Activated T-cell treated with anti-CD3 and anti-CD28 coated beads, Interleukin-2, amount 50 U/mL, for 72 hours (primary cell): ENCODE measurements at regions not wholly inside any gene's neighbourhood (a gene's known extent, or its start where the extent isn't known, plus 50 kb on each side); places are given as distances from the start of the nearest gene placed in this dataset.

Experiments used
- ATAC-seq, 2 donors: fragments of 150-1000 bp; cut with Tn5 transposase; replicated peaks in 1 of 2; 2 replicates each; pipeline ENCODE4 v1.10.0; 2021; ENCODE audit warnings: moderate library complexity in 2 of 2, mild to moderate bottlenecking in 1 of 2
- DNase-seq, 2 donors: peaks; one replicate each; pipeline ENCODE4 v3.0.0; 2021 to 2022; ENCODE audit warnings: mixed read lengths in 1 of 2
- H3K27ac Mint-ChIP-seq: one replicate; pipeline ENCODE4 v1.8.0; 2022; ENCODE audit warnings: mild to moderate bottlenecking, moderate library complexity, mixed read lengths
- H3K27me3 Mint-ChIP-seq: one replicate; pipeline ENCODE4 v1.8.0; 2022; ENCODE audit warnings: low read depth, mixed read lengths
- H3K36me3 Mint-ChIP-seq, 2 donors: one replicate each; pipeline ENCODE4 v1.8.0; 2022; ENCODE audit warnings: mixed read lengths in 2 of 2, mild to moderate bottlenecking in 1 of 2; ENCODE audit not compliant: insufficient read depth in 2 of 2
- H3K4me1 Mint-ChIP-seq: one replicate; pipeline ENCODE4 v1.8.0; 2022; ENCODE audit warnings: low read depth, mixed read lengths
- H3K4me3 Mint-ChIP-seq, 2 donors: one replicate each; pipeline ENCODE4 v1.8.0; 2022; ENCODE audit warnings: mild to moderate bottlenecking in 2 of 2, mixed read lengths in 2 of 2, moderate library complexity in 2 of 2
- H3K9me3 Mint-ChIP-seq, 2 donors: one replicate each; pipeline ENCODE4 v1.8.0; 2022; ENCODE audit warnings: mixed read lengths in 2 of 2

DNA sequence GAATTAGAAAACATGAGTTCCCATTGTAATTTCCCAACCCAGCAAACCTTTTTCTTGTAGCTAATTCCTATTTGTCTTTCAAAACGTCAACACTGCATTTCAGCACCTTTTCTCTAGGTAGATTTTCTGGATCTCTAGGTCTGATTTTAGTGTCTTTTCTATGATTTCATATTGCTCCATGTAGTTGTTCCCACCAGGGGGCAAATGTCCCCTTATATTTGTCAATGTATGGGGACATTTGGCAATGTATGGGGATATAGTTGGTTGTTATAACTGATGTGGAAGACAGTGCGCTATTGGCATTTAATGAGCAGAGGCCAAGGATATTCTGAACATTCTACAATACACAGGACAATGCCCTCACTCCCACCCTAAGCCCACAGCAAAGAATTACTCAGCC, 273.9 kb upstream of the ADRA1B start:
- Mint-ChIP-seq H3K9me3 (no peaks in the 10 kb centered on the region), H3K27ac (no peak overlapping the region)

GRCh38 chr5:159644053-159644452, 272.2 kb upstream of the ADRA1B start:
- no peaks in the 10 kb centered on the region for H3K9me3 Mint-ChIP-seq
- H3K36me3 Mint-ChIP-seq = no peaks in the 10 kb centered on the region
- peaks cover 15% of the 10 kb centered on the region for H3K27me3 Mint-ChIP-seq
- ATAC-seq (no peak), DNase-seq (no peak)
- no peak overlapping the region for H3K4me3 Mint-ChIP-seq
- H3K4me1 Mint-ChIP-seq = no peaks in the 10 kb centered on the region
- H3K27ac Mint-ChIP-seq = no peak overlapping the region

More for the DNA sequence above, 273.9 kb upstream of the ADRA1B start:
- ATAC-seq (no peak), DNase-seq (no peak)
- H3K36me3 Mint-ChIP-seq = no peaks in the 10 kb centered on the region
- no peak overlapping the region for H3K4me3 Mint-ChIP-seq
- no peaks in the 10 kb centered on the region for H3K4me1 Mint-ChIP-seq
- peaks cover 16% of the 10 kb centered on the region for H3K27me3 Mint-ChIP-seq

DNA sequence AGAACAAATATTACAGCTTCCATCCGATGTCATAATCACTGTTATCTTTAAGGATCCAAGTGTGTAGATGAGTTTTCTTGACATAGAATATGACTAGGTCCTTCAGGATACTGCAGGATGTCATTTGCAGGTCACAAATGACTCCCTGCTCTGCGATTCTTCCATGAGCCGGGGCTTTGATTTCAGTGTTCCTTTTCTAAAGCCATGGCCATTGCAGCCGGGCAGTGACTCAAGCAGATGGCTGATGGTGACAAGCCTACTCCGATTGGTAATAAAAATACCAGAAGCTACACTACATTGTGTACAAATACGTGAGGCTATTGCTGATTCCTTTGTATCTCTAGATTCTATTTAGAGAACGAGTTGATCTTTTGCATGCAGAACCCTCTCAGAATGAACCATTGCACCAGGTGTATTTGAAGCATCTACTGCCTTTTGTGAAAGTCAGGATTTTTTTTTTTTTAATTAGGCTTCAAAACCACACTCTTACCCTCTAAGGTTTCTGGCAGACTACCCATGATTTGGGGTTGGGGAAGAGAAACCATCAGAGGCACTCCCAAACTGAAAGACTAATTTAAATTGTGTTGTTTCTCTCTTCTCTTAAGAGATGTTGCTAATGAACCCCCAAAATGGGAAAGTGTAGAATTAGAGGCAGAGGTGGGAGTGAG, 271.0 kb upstream of the ADRA1B start:
- no peak overlapping the region for H3K4me3 Mint-ChIP-seq
- no peaks in the 10 kb centered on the region for H3K9me3 Mint-ChIP-seq
- peaks cover 15% of the 10 kb centered on the region for H3K27me3 Mint-ChIP-seq
- no peak overlapping the region for H3K27ac Mint-ChIP-seq
- no peaks in the 10 kb centered on the region for H3K4me1 Mint-ChIP-seq
- DNase-seq = no peak
- H3K36me3 Mint-ChIP-seq = no peaks in the 10 kb centered on the region
- no peak for ATAC-seq

GRCh38 chr5:159650803-159651202, 265.5 kb upstream of the ADRA1B start:
- no peak overlapping the region for H3K4me3 Mint-ChIP-seq
- H3K27me3 Mint-ChIP-seq = peaks cover 10% of the 10 kb centered on the region
- H3K36me3 Mint-ChIP-seq = no peaks in the 10 kb centered on the region
- H3K9me3 Mint-ChIP-seq = no peaks in the 10 kb centered on the region
- ATAC-seq (no peak), DNase-seq (no peak)
- no peaks in the 10 kb centered on the region for H3K4me1 Mint-ChIP-seq
- H3K27ac Mint-ChIP-seq = no peak overlapping the region

- Mint-ChIP-seq H3K27me3 (no peaks in the 10 kb centered on the region), H3K4me3 (no peak overlapping the region), H3K27ac (no peak overlapping the region), H3K4me1 (no peaks in the 10 kb centered on the region), H3K36me3 (no peaks in the 10 kb centered on the region), H3K9me3 (no peaks in the 10 kb centered on the region)
- DNase-seq (no peak), ATAC-seq (no peak)
Measured at GRCh38 chr5:159655757-159656409, 260.4 kb upstream of the ADRA1B start.

GRCh38 chr5:159657298-159657697, 259.0 kb upstream of the ADRA1B start:
- Mint-ChIP-seq H3K9me3 (no peaks in the 10 kb centered on the region), H3K36me3 (no peaks in the 10 kb centered on the region), H3K27ac (no peak overlapping the region), H3K27me3 (no peaks in the 10 kb centered on the region), H3K4me1 (no peaks in the 10 kb centered on the region), H3K4me3 (no peak overlapping the region)
- ATAC-seq (no peak), DNase-seq (no peak)

- Mint-ChIP-seq H3K36me3 (no peaks in the 10 kb centered on the region), H3K9me3 (no peaks in the 10 kb centered on the region), H3K27me3 (no peaks in the 10 kb centered on the region), H3K4me1 (no peaks in the 10 kb centered on the region), H3K27ac (no peak overlapping the region), H3K4me3 (no peak overlapping the region)
- DNase-seq = no peak
- ATAC-seq = no peak
Measured at GRCh38 chr5:159657771-159658170, 258.5 kb upstream of the ADRA1B start.

DNA sequence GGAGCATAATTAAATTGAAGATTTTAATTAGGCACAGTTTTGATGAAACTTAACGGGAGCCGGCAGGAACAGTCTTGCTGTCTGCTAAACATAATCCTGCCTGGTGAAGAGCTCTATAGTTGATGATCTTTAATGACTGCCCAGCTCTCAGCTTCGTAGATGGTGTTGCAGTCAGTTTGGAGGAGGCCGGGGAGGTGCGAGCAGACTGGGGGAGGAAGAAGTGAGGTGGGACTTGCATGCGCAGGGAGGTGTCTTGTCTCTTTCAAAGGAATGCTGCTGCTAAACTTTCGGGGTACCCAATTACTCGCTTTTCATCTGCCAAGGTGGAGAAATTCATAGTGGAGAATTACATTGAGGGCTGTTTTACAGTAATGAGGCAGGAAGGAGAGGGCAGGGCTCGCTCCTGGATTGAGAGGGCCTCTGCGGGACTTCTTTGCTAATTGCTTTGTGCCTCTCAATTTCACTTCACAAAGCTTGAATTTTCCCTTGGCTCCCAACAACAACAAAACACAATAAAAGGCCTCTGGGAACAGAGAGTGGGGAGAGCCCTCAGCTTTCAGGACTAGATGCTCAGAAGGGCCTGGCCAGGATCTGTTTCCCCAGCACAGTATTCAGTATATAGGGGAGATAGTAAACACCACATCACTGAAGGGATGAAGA, 257.9 kb upstream of the ADRA1B start:
- Mint-ChIP-seq H3K4me1 (no peaks in the 10 kb centered on the region), H3K27ac (no peak overlapping the region), H3K36me3 (no peaks in the 10 kb centered on the region), H3K9me3 (no peaks in the 10 kb centered on the region), H3K27me3 (no peaks in the 10 kb centered on the region), H3K4me3 (no peak overlapping the region)
- DNase-seq = no peak
- no peak for ATAC-seq

GRCh38 chr5:159660401-159660800, 255.9 kb upstream of the ADRA1B start:
- H3K27me3 Mint-ChIP-seq = no peaks in the 10 kb centered on the region
- no peaks in the 10 kb centered on the region for H3K4me1 Mint-ChIP-seq
- ATAC-seq = no peak
- no peak overlapping the region for H3K27ac Mint-ChIP-seq
- no peaks in the 10 kb centered on the region for H3K36me3 Mint-ChIP-seq
- H3K9me3 Mint-ChIP-seq = no peaks in the 10 kb centered on the region
- H3K4me3 Mint-ChIP-seq = no peak overlapping the region
- no peak for DNase-seq

GRCh38 chr5:159663986-159664385, 252.3 kb upstream of the ADRA1B start:
- Mint-ChIP-seq H3K36me3 (no peaks in the 10 kb centered on the region), H3K27me3 (no peaks in the 10 kb centered on the region), H3K27ac (no peak overlapping the region), H3K9me3 (no peaks in the 10 kb centered on the region), H3K4me3 (no peak overlapping the region), H3K4me1 (no peaks in the 10 kb centered on the region)
- ATAC-seq (no peak), DNase-seq (no peak)

- peaks cover 0 to 2% of the 10 kb centered on the region in 2 donors for H3K9me3 Mint-ChIP-seq
Measured at GRCh38 chr5:159667286-159667685, 249.0 kb upstream of the ADRA1B start.

DNA sequence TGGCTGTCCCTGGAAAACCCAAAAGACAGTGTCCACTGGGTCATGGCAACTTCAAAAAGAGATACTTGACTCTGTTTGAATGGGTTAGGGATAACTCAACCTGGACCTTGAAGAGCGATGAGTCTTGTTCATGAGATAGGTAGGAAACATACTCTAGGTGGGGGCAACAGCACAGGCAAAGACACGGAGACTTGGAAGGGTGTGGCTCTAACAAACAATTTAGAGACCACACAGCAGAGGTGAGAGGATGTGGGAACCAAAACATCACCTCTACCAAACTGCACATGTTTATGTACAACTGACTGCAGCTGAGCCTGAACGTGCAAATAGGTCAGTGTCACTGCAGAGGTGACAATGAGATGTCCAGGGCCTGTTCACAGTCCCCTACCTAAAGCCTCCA, 247.7 kb upstream of the ADRA1B start:
- Mint-ChIP-seq H3K9me3 (peaks cover 1 to 7% of the 10 kb centered on the region in 2 donors), H3K27me3 (peaks cover 7% of the 10 kb centered on the region), H3K36me3 (no peaks in the 10 kb centered on the region), H3K4me3 (no peak overlapping the region), H3K4me1 (no peaks in the 10 kb centered on the region), H3K27ac (no peak overlapping the region)
- DNase-seq (no peak), ATAC-seq (no peak)

More at GRCh38 chr5:159667286-159667685, 249.0 kb upstream of the ADRA1B start:
- ATAC-seq (no peak), DNase-seq (no peak)
- Mint-ChIP-seq H3K4me3 (no peak overlapping the region), H3K27ac (no peak overlapping the region), H3K27me3 (no peaks in the 10 kb centered on the region), H3K4me1 (no peaks in the 10 kb centered on the region), H3K36me3 (no peaks in the 10 kb centered on the region)

GRCh38 chr5:159669559-159669958, 246.7 kb upstream of the ADRA1B start:
- H3K27me3 Mint-ChIP-seq = peaks cover 7% of the 10 kb centered on the region
- no peaks in the 10 kb centered on the region for H3K36me3 Mint-ChIP-seq
- H3K4me3 Mint-ChIP-seq = no peak overlapping the region
- no peaks in the 10 kb centered on the region for H3K4me1 Mint-ChIP-seq
- ATAC-seq (no peak), DNase-seq (no peak)
- no peak overlapping the region for H3K27ac Mint-ChIP-seq
- peaks cover 2 to 9% of the 10 kb centered on the region in 2 donors for H3K9me3 Mint-ChIP-seq
